Posterior vena cava (tissue), 2 donors: ENCODE measurements at regions not wholly inside any gene's neighbourhood (a gene's known extent, or its start where the extent isn't known, plus 50 kb on each side); places are given as distances from the start of the nearest gene placed in this dataset.

ENCODE experiments used
- DNase-seq: peaks from one replicate; pipeline ENCODE4 v3.0.0-alpha.2; 2020; ENCODE audit warnings: low spot score
- intact Hi-C, 2 donors: fragments of 100-400 bp; cut with DNase I; formaldehyde crosslinking; loops; one replicate each; pipeline versions ENCODE4 v1.14.1 to v1.14.2; 2022 to 2023
- donor health status: DM: yes; HTN: yes; CAD: no.
- donor health status: DM: yes; HTN: yes; CAD: no.

DNA sequence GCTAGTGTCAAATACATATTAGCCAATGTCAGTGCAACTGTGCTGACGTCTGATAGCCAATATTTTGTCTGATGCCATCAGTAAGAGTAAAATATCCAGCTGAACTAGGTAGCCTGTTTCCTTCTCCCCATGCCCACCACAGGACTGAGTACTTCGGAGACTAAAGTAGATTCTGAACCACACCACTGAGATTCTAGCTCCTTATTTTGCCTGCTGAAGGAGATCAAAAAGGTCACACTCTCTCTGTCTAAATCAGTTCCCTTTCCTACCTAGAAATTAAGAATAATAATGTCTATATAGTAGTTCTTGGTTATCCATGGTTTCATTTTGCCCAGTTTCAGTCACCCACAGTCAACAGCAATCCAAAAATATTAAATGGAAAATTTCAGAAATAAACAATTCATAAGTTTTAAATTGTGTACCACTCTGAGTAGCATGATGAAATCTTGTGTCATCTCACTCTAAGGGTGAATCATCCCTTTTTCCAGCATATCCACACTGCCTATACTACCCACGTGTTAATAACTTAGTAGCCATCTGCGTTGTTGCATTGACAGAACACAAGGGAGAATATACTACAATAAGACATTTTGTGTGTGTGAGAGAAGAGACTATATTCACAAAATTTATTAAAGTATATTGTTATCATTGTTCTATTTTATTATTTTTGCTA lies 1043.3 kb upstream of the PIK3C3 start:
- intact Hi-C loops = no loop called here
- no peak for DNase-seq

DNA sequence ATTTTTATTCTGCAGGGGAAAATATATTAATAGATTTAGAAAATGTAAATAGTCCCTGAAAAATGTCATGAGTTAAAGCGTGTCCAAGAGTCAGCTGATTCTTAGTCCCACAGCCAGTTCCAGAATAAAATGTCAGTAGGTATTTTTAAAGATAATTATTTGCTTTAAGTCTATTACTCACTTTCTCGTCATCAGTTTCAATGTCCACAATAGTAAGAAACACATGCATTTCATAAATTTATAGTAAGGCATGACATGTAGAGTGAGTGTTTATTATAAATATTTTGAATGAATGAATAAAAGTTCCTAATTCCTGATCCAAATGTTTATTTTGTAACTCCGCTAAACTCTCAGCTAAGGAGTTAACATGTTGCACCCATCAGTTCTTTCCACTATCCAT lies 1044.0 kb upstream of the PIK3C3 start:
- no peak for DNase-seq
- intact Hi-C loops = no loop called here

DNA sequence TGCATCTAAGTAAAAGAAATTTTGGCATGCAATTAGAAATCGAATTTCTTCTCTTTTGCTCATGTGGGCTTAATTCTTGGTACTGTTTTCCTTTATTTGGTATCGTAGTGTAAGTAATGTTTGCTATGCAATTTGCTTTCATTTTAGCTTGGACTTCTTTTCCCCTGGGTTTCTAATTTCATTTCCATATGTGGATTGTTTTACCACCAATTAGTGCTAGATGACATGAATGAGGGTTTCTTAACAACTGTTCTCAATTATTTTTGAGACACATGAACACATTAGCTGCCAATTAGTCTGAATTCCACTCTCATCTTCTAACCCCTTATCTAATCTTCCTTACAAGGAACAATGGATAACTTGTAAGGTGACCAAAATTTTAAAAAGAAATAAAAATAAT lies 1047.2 kb upstream of the PIK3C3 start:
- DNase-seq = no peak
- intact Hi-C loops = no loop called here

DNA sequence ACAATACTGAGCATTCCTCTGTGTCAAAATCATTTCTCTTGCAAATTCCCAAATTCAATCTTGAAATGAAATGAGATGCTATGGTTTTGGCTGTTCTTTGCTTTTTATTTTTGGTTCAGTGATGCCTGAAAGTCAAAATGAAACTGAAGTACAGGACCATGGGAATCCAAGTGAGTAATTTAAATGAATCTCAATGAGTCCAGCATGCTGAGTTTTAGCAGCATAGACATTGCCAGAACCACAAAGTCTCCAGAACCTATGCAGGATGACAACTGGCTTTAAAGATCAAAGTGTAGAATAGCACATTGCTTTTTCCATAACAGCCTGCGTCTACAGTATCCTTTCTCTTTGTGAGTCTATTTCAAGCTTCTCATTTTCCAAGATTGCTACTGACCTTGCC lies 1050.7 kb upstream of the PIK3C3 start:
- intact Hi-C loops = no loop called here

DNA sequence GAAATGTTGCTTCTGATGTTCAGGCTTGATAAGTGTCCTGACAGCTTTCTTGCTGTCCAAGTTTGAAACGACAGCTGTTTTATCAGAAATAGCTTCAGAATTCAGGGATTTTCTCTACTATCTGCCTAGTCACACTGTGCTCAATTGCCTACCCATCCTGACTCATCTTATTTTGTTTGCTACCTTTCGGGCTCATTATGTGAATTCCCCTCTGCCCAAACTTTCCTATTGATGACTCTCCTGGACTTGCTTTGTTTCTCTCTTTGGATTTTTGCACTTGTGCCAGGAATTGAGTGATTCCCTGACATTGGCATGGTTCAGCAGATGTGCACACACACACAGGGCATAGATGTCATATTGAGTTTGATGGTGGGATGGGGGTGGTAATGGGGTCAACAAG lies 1052.6 kb upstream of the PIK3C3 start:
- no peak for DNase-seq
- intact Hi-C loops = no loop called here

More for the DNA sequence above, 1050.7 kb upstream of the PIK3C3 start:
- no peak for DNase-seq

DNA sequence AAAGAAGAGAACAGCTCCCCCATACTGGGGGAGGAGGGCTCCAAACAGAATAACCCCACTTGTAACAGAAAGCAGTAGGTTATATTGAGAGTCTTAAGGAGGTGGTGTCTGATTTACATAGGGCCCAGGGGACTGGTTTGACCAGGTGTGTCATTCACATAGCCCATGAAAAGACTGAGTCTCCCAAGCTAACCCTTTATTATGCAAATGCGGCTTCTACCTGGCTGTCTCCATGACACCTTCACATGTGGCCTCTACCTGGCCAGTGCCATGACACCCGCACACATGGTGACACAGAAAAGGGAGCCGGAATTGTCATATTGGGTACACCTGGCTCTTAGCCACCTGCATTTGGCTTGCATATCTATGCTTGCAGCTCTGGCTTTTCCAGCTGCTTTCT lies 1057.2 kb upstream of the PIK3C3 start:
- intact Hi-C loops = no loop called here
- DNase-seq = no peak

DNA sequence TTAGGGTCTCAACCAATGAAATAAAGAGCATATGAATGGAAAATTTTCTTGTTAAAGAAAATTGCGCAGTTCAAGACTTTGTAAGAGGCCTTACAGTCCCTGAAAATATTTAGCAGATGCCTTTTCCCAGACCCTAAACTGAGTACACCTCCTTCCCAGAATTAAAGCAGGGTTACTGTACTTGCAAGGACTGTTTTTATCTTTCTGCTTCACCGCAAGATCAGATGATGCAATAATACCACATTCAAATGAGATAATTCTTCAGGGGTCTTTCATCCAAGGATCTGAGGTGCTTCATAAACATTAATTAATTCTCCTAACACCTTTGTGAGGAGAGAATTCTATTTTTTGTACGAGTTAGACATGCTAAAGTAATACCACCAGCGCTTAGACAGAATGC lies 1071.8 kb upstream of the PIK3C3 start:
- intact Hi-C loops = no loop called here
- DNase-seq = no peak

DNA sequence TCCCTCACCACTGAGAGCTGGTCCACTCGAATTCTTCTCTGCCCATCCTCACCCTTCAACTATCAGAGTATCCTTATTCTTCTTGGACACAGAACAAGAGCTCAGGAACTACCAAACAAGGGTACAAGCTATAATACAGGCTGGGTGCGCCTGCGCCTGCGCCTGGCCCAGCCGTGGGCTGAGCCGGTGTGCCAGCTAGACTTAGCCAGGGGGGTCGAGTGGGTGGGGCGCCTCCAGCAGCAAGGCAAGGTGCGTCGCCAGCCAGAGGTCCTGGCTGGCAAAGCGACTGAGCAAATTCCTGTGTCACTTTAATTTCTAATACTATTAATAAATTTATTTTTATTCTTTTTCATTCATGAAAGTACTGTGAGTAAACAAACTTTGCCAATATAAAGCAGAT lies 1072.6 kb upstream of the PIK3C3 start:
- intact Hi-C loops = no loop called here
- no peak for DNase-seq

DNA sequence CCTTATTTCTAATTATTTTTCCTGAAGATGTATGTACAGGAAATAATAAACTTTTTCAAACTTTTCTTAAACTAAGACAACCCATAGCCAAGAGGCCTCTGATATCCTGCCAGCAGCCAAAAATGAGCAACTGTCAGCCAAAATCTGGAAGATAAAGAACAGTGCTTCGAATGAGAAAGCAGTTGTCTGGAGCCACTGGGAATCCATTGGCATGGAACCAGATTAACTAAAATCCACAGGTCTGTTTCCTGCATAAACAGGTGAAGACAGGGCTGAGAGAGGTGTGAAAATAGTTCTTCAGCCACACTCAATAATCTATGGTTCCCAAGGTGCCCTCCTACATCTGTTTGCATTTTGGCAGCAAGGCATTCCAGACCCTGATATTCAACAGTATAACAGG lies 1076.7 kb upstream of the PIK3C3 start:
- intact Hi-C loops = no loop called here
- no peak for DNase-seq

DNA sequence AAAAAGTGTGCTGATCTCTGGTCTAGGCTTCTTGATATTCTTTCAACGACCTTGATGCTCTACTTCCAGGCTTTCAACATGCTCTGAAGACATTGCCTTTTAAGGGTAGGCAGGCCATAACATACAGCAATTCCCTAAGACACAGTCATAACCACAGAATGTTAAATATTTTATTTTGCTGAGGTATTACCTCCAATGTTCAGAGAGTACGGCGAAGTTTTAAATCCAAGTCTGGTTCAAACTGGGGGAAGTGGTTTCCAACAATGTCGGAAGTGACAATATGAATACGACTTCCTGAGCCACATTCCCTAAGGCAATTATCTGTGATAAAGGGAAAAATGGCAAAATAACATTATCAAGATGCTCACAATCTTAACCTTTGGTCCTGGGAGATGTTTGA lies 1077.9 kb upstream of the PIK3C3 start:
- DNase-seq = no peak
- intact Hi-C loops = no loop called here

DNA sequence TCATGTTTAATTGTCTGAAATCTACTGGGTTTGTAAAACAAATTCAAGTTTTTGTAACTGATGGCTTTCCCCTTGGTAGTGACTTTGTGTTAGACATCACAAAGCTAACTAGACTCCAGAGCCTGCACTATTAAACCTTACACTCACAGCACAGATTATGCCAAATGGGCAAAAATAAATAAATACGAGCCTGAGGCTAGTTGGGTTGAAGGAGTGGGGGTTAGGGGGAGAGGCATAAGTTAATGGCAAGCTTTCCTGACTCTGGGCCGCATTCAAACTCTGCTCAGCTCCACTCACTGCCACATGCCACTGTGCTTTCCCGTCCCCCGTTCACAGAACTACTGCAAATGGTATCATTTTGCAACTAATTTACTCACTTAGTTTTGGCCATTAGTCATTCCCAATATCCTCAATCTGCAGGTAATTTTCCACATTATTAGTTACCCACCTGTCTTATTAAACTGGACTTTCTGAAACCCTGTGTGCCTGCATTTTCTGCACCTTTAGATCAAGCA lies 1079.9 kb upstream of the PIK3C3 start:
- DNase-seq = no peak
- intact Hi-C loops = no loop called here

DNA sequence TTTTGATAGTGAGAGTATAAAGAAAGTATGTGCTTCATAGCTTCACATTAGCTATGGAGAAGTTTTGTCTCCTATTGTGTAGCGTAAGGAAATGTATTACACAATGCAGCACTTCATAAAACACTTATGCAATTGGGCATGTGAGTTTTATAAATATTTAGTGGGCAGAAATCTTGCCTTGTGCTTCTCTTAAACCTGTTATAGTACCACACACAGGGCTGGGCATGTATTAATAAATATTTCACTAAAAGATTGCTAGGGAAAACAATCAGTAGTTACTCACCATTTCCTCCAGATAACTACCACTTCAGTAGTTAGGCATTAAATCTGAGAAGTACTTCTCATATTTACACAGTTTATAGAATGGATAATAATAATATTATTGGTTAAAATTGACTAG lies 1080.8 kb upstream of the PIK3C3 start:
- no peak for DNase-seq
- intact Hi-C loops = no loop called here

DNA sequence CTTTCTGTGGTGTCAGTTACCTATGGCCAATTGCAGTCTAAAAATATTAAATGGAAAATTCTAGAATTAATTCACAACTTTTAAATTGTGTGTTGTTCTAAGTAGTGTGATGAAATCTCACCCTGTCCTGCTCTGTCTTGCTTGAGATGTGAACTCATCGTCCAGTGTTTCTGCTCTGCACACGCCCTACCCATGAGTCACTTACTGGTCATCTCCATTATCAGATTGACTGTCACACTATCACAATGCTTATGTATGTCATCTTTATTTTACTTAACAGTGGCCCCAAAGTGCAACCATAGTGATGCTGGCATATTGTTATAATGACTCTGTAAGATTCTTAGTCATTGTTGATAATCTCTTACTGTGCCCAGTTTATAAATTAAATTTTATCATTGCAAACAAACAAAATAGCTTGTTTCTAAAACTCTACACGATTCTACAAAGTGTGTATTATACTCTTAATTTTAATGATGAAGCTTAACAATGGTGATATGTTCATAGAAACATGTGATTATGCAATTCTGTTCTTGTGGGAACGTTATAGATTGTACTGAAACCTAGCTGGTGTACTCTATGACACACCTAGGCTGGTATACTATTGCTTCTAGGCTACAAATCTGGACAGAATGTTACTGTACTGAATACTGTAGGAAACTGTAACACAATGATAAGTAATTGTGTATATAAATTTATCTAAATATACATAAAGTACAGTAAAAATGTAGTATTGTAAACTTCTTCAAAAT lies 1086.8 kb upstream of the PIK3C3 start:
- intact Hi-C loops = no loop called here
- no peak for DNase-seq

DNA sequence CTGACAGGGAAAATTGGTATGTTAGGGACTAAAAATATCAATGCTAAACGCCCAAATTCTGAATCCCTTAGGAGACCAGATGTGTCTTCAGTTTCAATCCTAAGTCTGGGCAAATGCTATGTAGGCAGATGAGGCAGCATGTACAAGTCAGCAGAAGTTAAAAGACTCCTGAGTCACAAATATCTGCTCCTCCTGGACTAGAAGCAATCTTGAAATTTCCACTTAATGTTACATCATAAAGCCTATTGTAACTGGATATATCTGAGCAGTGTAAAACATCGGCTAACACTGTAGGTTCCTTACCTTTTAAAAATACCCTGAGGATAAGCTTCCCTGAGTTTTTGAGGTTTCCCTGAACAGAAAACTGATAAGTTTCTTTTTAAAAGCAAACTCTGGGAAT lies 1087.6 kb upstream of the PIK3C3 start:
- DNase-seq = no peak
- intact Hi-C loops = no loop called here

DNA sequence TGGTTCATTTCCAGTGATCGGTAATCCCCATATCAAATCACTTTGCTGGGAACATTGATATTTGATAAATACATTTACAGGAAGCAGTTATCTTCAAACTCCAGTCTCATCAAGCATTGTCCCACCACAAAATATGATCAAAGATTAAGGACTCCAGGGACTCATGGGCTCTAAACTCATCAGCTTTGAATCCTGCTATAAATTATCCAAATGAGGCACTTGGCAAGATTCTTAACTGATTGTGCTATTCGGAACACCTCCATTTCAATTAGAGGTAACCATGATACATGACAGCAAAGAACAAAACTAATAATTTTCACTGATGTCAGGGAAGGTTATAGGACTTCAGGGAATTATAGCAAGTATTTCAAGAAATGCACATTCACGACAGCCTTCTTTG lies 1088.1 kb upstream of the PIK3C3 start:
- intact Hi-C loops = no loop called here
- no peak for DNase-seq

DNA sequence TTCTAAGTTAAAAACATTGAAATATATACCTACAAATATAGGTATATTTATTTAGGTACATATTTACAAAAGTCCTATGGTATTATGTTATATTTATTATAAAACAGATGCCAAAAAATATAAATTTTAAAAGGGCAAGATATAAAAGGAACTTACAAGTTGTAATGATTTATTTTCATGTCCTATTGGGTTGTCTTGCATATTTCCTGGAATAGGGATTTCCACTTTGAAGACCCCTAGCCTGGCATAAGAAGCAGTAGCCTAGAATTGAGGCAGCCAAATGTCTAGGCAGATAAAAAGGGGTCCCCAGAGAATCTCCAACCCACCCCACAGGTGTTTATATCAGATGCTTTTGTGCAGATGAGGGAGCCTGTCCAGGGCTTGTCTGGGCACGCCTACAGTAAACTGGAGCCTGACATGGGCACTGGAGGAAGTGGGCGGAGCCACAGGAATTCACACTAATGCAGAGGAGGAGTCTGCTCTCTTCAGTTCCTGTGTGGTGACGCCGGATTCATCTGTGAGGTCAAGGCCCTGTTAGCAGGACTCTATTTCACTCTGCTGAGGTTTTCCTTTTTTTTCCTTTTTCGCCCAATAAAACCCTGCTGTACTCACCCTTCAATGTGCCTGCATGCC lies 1088.9 kb upstream of the PIK3C3 start:
- intact Hi-C loops = no loop called here

DNA sequence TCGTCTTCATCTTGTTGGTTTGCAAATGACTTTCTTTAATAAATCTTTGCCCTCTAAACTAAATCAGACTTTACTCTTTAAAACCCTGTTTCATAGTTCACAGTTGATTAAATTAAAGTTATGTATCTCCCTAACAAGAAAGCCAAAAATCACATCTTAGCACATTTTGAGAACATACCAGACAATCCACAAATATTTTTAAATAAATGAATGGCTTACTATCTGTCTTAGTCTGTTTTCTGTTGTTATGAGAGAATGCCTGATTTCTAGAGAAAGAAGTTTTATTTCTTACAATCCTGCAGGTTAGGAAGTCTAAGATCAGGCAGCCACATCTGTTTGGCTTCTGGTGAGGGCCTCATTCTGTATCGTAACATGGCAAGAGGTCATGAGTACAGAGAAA lies 1090.2 kb upstream of the PIK3C3 start:
- no peak for DNase-seq
- intact Hi-C loops = no loop called here

More for the DNA sequence above, 1088.9 kb upstream of the PIK3C3 start:
- no peak for DNase-seq

DNA sequence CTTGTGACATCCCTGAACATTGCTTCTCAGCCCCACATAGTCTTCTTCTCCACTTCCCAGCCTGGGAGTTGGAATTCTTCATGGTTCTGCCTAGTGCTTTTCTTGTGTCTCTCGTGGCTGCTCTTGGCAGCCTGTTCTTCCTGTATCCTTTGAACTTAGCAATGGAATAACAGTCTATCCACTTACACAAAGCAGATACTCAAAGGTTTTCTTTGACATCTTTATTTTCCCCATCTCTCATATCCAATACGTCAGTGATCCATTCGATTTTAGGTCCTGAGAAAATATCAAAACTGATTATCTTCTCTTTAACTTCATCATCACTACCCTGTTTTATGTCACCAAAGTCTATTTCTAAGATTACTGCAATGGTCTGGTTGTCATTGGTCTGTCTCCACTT lies 1091.2 kb upstream of the PIK3C3 start:
- intact Hi-C loops = no loop called here
- no peak for DNase-seq

DNA sequence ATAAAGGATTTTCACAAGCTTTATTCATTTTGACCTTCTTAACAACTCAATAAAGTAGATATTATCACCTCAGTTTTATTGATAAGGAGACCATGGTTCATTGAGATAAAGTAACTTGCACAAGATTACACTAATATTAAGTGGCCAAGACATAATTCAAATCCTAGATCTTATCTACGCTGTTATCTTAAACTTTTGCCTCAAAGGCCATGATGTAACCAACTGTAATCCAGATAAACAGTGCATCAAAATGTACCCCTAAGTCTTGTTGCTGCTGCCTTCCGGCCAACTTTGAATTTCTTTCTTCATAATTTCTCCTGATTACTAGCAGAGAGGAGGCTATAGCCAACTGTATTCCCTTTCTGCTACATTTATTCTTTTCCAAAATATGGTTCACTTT lies 1094.8 kb upstream of the PIK3C3 start:
- intact Hi-C loops = no loop called here
- DNase-seq = no peak

DNA sequence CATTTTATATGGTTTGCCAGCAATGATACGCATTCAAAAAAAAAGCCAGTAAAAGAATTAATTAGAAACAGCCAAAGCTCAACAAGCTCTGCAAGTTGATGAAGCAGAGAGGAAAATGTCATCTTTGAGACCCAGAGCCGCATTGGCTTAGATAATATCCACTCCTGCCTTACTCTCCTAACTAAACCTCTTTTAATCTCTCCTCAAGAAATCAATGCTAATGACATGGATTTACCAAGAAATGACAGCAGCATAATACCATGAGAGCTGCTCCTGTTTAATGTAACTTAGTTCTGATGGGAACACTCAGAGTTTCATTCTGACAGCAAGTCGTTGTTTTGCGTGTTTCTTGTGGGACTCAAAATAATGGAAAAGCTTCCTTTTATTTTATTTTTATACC lies 1099.4 kb upstream of the PIK3C3 start:
- intact Hi-C loops = no loop called here
- no peak for DNase-seq

DNA sequence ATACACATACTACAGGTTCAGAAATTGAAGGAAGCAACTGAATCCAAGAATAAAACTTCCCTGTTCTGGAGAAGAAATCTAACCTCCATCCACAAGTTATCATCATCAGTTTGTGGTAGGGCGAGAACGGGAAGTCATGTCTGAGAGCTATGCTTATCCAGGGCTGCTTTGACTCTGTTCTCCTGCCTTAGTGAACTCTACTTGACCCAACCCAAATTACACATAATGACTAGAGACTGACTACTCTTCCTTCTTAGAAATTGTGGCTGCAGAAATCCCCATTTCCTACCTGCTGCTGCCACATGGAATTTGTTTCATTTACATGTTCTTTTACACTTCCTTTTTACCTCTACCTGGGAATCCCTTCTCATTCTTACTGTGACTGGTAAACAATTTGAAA lies 1102.6 kb upstream of the PIK3C3 start:
- no peak for DNase-seq
- intact Hi-C loops = no loop called here
